Cardiac fibroblast (primary cell): ENCODE measurements at regions not wholly inside any gene's neighbourhood (a gene's known extent, or its start where the extent isn't known, plus 50 kb on each side); places are given as distances from the start of the nearest gene placed in this dataset.

Experiments used
- DNase-seq, 2 donors: peaks; one replicate each; pipeline versions ENCODE4 v3.0.0 to v3.0.0-alpha.2; 2010; ENCODE audit warnings: low read depth in 2 of 2
- H3K4me3 ChIP-seq, 2 donors: replicated peaks in 1 of 2; 1 replicate in 1 of 2; 2 replicates in 1 of 2; pipeline ENCODE4 v1.5.1; 2011; ENCODE audit warnings: low read depth in 2 of 2, low read length in 2 of 2, mild to moderate bottlenecking in 2 of 2, moderate library complexity in 1 of 2
- TF ChIP-seq, protein P1 (sequence below): IDR thresholded peaks from one replicate; pipeline ENCODE4 v1.5.1; 2011; ENCODE audit warnings: low read depth, mild to moderate bottlenecking, low read length, inconsistent platforms

GRCh38 chr15:88730751-88731150 is 72.5 kb upstream of the ACAN start:
- TF ChIP-seq, protein P1, sequence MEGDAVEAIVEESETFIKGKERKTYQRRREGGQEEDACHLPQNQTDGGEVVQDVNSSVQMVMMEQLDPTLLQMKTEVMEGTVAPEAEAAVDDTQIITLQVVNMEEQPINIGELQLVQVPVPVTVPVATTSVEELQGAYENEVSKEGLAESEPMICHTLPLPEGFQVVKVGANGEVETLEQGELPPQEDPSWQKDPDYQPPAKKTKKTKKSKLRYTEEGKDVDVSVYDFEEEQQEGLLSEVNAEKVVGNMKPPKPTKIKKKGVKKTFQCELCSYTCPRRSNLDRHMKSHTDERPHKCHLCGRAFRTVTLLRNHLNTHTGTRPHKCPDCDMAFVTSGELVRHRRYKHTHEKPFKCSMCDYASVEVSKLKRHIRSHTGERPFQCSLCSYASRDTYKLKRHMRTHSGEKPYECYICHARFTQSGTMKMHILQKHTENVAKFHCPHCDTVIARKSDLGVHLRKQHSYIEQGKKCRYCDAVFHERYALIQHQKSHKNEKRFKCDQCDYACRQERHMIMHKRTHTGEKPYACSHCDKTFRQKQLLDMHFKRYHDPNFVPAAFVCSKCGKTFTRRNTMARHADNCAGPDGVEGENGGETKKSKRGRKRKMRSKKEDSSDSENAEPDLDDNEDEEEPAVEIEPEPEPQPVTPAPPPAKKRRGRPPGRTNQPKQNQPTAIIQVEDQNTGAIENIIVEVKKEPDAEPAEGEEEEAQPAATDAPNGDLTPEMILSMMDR = no peak
- H3K4me3 ChIP-seq = no peak overlapping the region
- DNase-seq = no peak

GRCh38 chr15:88735212-88735611 is 68.0 kb upstream of the ACAN start:
- TF ChIP-seq, protein P1 = no peak
- no peak for DNase-seq
- H3K4me3 ChIP-seq = no peak overlapping the region

GRCh38 chr15:88736204-88736603 is 67.0 kb upstream of the ACAN start:
- H3K4me3 ChIP-seq = no peak overlapping the region
- no peak for DNase-seq
- TF ChIP-seq, protein P1 = no peak

DNA sequence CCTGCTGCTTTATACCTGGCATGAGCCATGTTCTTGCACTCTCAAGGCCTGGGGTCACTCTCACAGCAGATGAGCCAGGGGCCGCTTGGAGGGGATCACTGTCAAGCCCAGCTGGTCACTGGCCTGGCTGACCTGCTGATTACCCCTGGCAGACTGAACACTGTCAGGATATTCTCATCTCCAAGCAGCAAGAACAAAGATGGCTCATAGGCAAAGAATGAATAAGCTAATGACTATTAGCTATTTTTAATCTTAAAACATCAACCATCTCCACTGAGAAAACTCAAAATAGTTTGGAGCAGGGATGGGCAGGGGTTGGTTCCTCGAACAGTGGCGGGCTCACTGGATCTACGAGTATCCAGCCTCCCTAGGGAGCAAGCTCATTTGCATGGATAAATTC is 64.4 kb upstream of the ACAN start:
- peak in 1 of 2 donors; percentile 18 for DNase-seq
- TF ChIP-seq, protein P1 = no peak
- H3K4me3 ChIP-seq = no peak overlapping the region

- no peak overlapping the region for H3K4me3 ChIP-seq
- TF ChIP-seq, protein P1 = no peak
- DNase-seq = no peak
These were observed 63.7 kb upstream of the ACAN start for GRCh38 chr15:88739541-88739940.

DNA sequence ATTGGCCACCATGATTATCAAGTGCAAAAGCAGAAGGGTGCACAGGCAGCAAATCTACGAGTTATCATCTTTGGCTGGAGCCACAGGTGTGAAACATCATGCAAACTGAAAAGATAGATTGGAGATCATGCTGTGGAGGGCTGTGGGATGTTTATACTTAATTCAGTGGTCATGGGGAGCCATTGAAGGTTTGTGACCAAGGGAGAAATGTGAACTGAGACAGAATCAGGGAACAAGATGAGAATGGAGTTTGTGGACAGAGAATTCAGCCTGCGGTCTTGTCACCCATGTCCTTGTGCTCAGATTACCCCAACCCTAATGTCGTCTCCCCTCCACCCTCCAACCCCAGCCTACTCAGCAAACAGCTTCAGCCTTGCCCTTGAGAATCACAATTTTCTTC is 62.9 kb upstream of the ACAN start:
- DNase-seq = no peak
- no peak overlapping the region for H3K4me3 ChIP-seq
- TF ChIP-seq, protein P1 = no peak

GRCh38 chr15:88741046-88741445 is 62.2 kb upstream of the ACAN start:
- no peak for DNase-seq
- TF ChIP-seq, protein P1 = no peak
- H3K4me3 ChIP-seq = no peak overlapping the region
